Astrocyte (in vitro differentiated cells and primary cell): ENCODE measurements at regions not wholly inside any gene's neighbourhood (a gene's known extent, or its start where the extent isn't known, plus 50 kb on each side); places are given as distances from the start of the nearest gene placed in this dataset.

Experiments
- DNase-seq: peaks from one replicate; pipeline ENCODE4 v3.0.0-alpha.2; 2010; ENCODE audit warnings: low read depth
- FAIRE-seq: peaks from 2 replicates; lab custom pipeline; 2011; peaks lifted over from hg19 to GRCh38; lab: Jason Lieb, UNC
- H2AFZ ChIP-seq: 2 replicates; pipeline ENCODE4 v1.6.0; 2012; ENCODE audit warnings: low read depth, low read length, inconsistent platforms
- H3K27ac ChIP-seq: 2 replicates; pipeline ENCODE4 v1.5.1; 2011; ENCODE audit warnings: low read depth, low read length, inconsistent platforms
- H3K27me3 ChIP-seq: 2 replicates; pipeline ENCODE4 v1.6.0; 2011; ENCODE audit warnings: low read length, inconsistent platforms; ENCODE audit not compliant: insufficient read depth
- H3K36me3 ChIP-seq: 2 replicates; pipeline ENCODE4 v1.5.1; 2011; ENCODE audit warnings: low read length, inconsistent platforms; ENCODE audit not compliant: insufficient read depth
- H3K4me1 ChIP-seq: 2 replicates; pipeline ENCODE4 v1.5.1; 2011; ENCODE audit warnings: low read length, inconsistent platforms; ENCODE audit not compliant: insufficient read depth
- H3K4me2 ChIP-seq: 2 replicates; pipeline ENCODE4 v1.6.0; 2012; ENCODE audit warnings: low read length, inconsistent platforms
- H3K4me3 ChIP-seq: 2 replicates; pipeline ENCODE4 v1.5.1; 2011; ENCODE audit warnings: low read depth, mild to moderate bottlenecking, low read length, inconsistent platforms; ENCODE audit not compliant: insufficient read depth
- H3K79me2 ChIP-seq: 2 replicates; pipeline ENCODE4 v1.6.0; 2012; ENCODE audit warnings: mild to moderate bottlenecking, low read length, inconsistent platforms; ENCODE audit not compliant: insufficient read depth
- H3K9ac ChIP-seq: 2 replicates; pipeline ENCODE4 v1.6.0; 2012; ENCODE audit warnings: mild to moderate bottlenecking, low read length, inconsistent platforms
- H3K9me3 ChIP-seq: 2 replicates; pipeline ENCODE4 v1.5.1; 2012; ENCODE audit warnings: low read depth, mild to moderate bottlenecking, low read length, inconsistent platforms; ENCODE audit not compliant: insufficient read depth
- H4K20me1 ChIP-seq: 2 replicates; pipeline ENCODE4 v1.6.0; 2012; ENCODE audit warnings: low read length, inconsistent platforms; ENCODE audit not compliant: insufficient read depth
- H3K27ac Mint-ChIP-seq: one replicate; pipeline ENCODE4 v1.8.0; 2021; ENCODE audit warnings: mild to moderate bottlenecking, mixed read lengths; ENCODE audit not compliant: unreplicated experiment
- H3K27me3 Mint-ChIP-seq: one replicate; pipeline ENCODE4 v1.8.0; 2021; ENCODE audit warnings: low read depth, mixed read lengths; ENCODE audit not compliant: unreplicated experiment
- H3K36me3 Mint-ChIP-seq: one replicate; pipeline ENCODE4 v1.8.0; 2021; ENCODE audit warnings: low read depth, mixed read lengths; ENCODE audit not compliant: unreplicated experiment
- H3K4me1 Mint-ChIP-seq: one replicate; pipeline ENCODE4 v1.8.0; 2021; ENCODE audit warnings: low read depth, mixed read lengths; ENCODE audit not compliant: unreplicated experiment
- H3K4me3 Mint-ChIP-seq: one replicate; pipeline ENCODE4 v1.8.0; 2021; ENCODE audit warnings: mild to moderate bottlenecking, moderate library complexity, mixed read lengths; ENCODE audit not compliant: unreplicated experiment
- H3K9me3 Mint-ChIP-seq: one replicate; pipeline ENCODE4 v1.8.0; 2021; ENCODE audit warnings: mild to moderate bottlenecking, mixed read lengths; ENCODE audit not compliant: unreplicated experiment
- EZH2 ChIP-seq: IDR thresholded peaks from 2 replicates; pipeline ENCODE4 v1.6.1; 2012; ENCODE audit warnings: mild to moderate bottlenecking, low read length, inconsistent platforms; ENCODE audit not compliant: insufficient read depth
- TF ChIP-seq, protein P1 (sequence below): IDR thresholded peaks from 2 replicates; pipeline ENCODE4 v1.5.1; 2011; ENCODE audit warnings: low read depth, mild to moderate bottlenecking, inconsistent platforms, low read length, moderate library complexity; ENCODE audit not compliant: insufficient read depth

GRCh38 chr13:91078093-91078679 lies 269.3 kb upstream of the MIR17HG start:
- no peak overlapping the region for H2AFZ ChIP-seq
- H3K4me1 Mint-ChIP-seq = no peaks in the 10 kb centered on the region
- H3K27me3 Mint-ChIP-seq = peaks cover 2% of the 10 kb centered on the region
- H3K36me3 ChIP-seq = no peaks in the 10 kb centered on the region
- H3K27me3 ChIP-seq = no peaks in the 10 kb centered on the region
- H3K4me1 ChIP-seq = no peaks in the 10 kb centered on the region
- TF ChIP-seq EZH2 = no peak
- TF ChIP-seq, protein P1, sequence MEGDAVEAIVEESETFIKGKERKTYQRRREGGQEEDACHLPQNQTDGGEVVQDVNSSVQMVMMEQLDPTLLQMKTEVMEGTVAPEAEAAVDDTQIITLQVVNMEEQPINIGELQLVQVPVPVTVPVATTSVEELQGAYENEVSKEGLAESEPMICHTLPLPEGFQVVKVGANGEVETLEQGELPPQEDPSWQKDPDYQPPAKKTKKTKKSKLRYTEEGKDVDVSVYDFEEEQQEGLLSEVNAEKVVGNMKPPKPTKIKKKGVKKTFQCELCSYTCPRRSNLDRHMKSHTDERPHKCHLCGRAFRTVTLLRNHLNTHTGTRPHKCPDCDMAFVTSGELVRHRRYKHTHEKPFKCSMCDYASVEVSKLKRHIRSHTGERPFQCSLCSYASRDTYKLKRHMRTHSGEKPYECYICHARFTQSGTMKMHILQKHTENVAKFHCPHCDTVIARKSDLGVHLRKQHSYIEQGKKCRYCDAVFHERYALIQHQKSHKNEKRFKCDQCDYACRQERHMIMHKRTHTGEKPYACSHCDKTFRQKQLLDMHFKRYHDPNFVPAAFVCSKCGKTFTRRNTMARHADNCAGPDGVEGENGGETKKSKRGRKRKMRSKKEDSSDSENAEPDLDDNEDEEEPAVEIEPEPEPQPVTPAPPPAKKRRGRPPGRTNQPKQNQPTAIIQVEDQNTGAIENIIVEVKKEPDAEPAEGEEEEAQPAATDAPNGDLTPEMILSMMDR = peak; percentile 38
- no peaks in the 10 kb centered on the region for H3K9me3 Mint-ChIP-seq
- no peak overlapping the region for H3K27ac Mint-ChIP-seq
- no peak for DNase-seq
- H3K79me2 ChIP-seq = no peaks in the 10 kb centered on the region
- H3K27ac ChIP-seq = no peak overlapping the region
- no peak overlapping the region for H3K4me2 ChIP-seq
- H3K9ac ChIP-seq = no peak overlapping the region
- H3K36me3 Mint-ChIP-seq = no peaks in the 10 kb centered on the region
- no peak for FAIRE-seq
- H3K4me3 Mint-ChIP-seq = no peak overlapping the region
- no peak overlapping the region for H3K4me3 ChIP-seq
- no peaks in the 10 kb centered on the region for H4K20me1 ChIP-seq
- H3K9me3 ChIP-seq = no peaks in the 10 kb centered on the region

DNA sequence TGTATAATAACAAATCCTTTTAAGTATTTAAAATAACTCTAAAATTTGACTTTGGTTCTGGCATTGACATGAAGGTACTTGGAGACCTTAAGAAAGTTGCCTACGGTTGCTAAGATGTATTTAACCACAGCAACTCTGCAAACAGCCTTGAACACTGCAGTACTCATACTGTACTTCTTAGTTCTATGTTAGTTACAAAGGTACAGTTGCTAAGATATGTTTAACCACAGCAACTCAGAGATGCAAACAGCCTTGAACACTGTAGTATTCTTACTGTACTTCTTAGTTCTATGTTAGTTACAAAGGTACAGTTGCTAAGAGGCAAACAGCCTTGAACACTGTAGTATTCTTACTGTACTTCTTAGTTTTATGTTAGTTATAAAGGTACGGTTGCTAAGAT lies 268.3 kb upstream of the MIR17HG start:
- FAIRE-seq = no peak
- H3K9ac ChIP-seq = no peak overlapping the region

GRCh38 chr13:91085127-91085526 lies 262.4 kb upstream of the MIR17HG start:
- Mint-ChIP-seq H3K27ac (no peak overlapping the region), H3K27me3 (peaks cover 2% of the 10 kb centered on the region), H3K4me3 (no peak overlapping the region), H3K9me3 (no peaks in the 10 kb centered on the region), H3K36me3 (no peaks in the 10 kb centered on the region), H3K4me1 (no peaks in the 10 kb centered on the region)
- no peaks in the 10 kb centered on the region for H3K9me3 ChIP-seq
- H3K4me3 ChIP-seq = no peak overlapping the region
- FAIRE-seq = no peak
- H3K9ac ChIP-seq = no peak overlapping the region
- DNase-seq = no peak
- TF ChIP-seq, protein P1 = no peak
- TF ChIP-seq EZH2 = no peak
- H3K79me2 ChIP-seq = no peaks in the 10 kb centered on the region
- H3K4me1 ChIP-seq = no peaks in the 10 kb centered on the region
- H3K27me3 ChIP-seq = no peaks in the 10 kb centered on the region
- no peak overlapping the region for H3K4me2 ChIP-seq
- no peaks in the 10 kb centered on the region for H3K36me3 ChIP-seq
- H2AFZ ChIP-seq = no peak overlapping the region
- H3K27ac ChIP-seq = no peak overlapping the region
- no peaks in the 10 kb centered on the region for H4K20me1 ChIP-seq

More for the DNA sequence above, 268.3 kb upstream of the MIR17HG start:
- Histone ChIP-seq H4K20me1 (no peaks in the 10 kb centered on the region), H3K27ac (no peak overlapping the region), H3K9me3 (no peaks in the 10 kb centered on the region), H2AFZ (no peak overlapping the region), H3K4me2 (no peak overlapping the region), H3K4me1 (no peaks in the 10 kb centered on the region), H3K36me3 (no peaks in the 10 kb centered on the region), H3K79me2 (no peaks in the 10 kb centered on the region), H3K27me3 (no peaks in the 10 kb centered on the region), H3K4me3 (no peak overlapping the region)
- peaks cover 2% of the 10 kb centered on the region for H3K27me3 Mint-ChIP-seq
- no peaks in the 10 kb centered on the region for H3K4me1 Mint-ChIP-seq
- H3K27ac Mint-ChIP-seq = no peak overlapping the region
- no peak for DNase-seq
- H3K9me3 Mint-ChIP-seq = no peaks in the 10 kb centered on the region
- H3K36me3 Mint-ChIP-seq = no peaks in the 10 kb centered on the region
- TF ChIP-seq EZH2 = no peak
- TF ChIP-seq, protein P1 = no peak
- no peak overlapping the region for H3K4me3 Mint-ChIP-seq
